Left lung (tissue), 4 donors: ENCODE measurements at regions not wholly inside any gene's neighbourhood (a gene's known extent, or its start where the extent isn't known, plus 50 kb on each side); places are given as distances from the start of the nearest gene placed in this dataset.

Experiments
- ATAC-seq: fragments of 200-7000 bp; cut with Tn5 transposase; one replicate; pipeline ENCODE4 v1.9.1; 2020; ENCODE audit warnings: moderate library complexity
- DNase-seq, 4 donors: peaks; one replicate each; pipeline ENCODE4 v3.0.0-alpha.2; 2013 to 2020
- H3K27ac ChIP-seq, 2 donors: fragments of 200-600 bp; sonication (generic) in 1 of 2; one replicate each; pipeline versions ENCODE4 v1.5.0 to v1.8.0; 2020 to 2021
- H3K27me3 ChIP-seq, 2 donors: fragments of 200-600 bp; sonication (generic) in 1 of 2; one replicate each; pipeline versions ENCODE4 v1.5.0 to v1.8.0; 2020 to 2021
- H3K36me3 ChIP-seq, 2 donors: fragments of 200-600 bp; sonication (generic) in 1 of 2; one replicate each; pipeline versions ENCODE4 v1.5.0 to v1.8.0; 2020 to 2021
- H3K4me1 ChIP-seq, 2 donors: fragments of 200-600 bp; one replicate each; pipeline ENCODE4 v1.8.0; 2021
- H3K4me3 ChIP-seq, 2 donors: fragments of 200-600 bp; sonication (generic) in 1 of 2; one replicate each; pipeline versions ENCODE4 v1.5.0 to v1.8.0; 2020 to 2021; ENCODE audit warnings: mild to moderate bottlenecking in 1 of 2
- H3K9me3 ChIP-seq, 2 donors: fragments of 200-600 bp; sonication (generic) in 1 of 2; one replicate each; pipeline versions ENCODE4 v1.5.0 to v1.8.0; 2020 to 2021
- intact Hi-C, 2 donors: fragments of 100-400 bp; cut with DNase I; formaldehyde crosslinking; loops; one replicate each; pipeline versions ENCODE4 v1.11.2 to v1.14.2; 2022
- TF ChIP-seq, protein P1 (sequence below), 2 donors: fragments of 200-600 bp; sonication (generic) in 1 of 2; IDR thresholded peaks; one replicate each; pipeline versions ENCODE4 v1.5.0 to v1.8.0; 2021; ENCODE audit warnings: antibody characterized with exemption in 2 of 2
- donor health status: DM: no; HTN: yes; CAD: no.
- donor health status: DM: no; HTN: no; CAD: no.

DNA sequence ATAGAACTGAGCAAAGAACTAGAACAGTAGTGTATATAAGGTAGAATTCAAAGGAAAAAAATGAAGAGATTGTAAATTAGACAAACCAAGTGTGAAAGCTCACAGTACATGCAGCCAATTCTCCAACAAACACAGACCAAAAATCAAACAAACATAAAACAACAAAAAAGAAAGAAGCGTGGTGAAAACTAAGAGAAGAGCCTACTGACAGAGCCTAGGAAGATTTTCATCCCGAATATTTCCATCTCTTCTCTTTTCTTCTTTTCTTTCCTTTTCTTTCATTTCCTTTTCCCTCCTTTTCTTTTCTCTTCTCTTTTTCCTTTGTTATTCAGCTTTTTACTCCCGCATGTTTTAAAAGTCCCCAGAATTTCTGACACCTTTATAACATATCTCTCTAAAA is 1103.6 kb downstream of the CDH8 start:
- no peak overlapping the region for H3K4me3 ChIP-seq
- H3K27ac ChIP-seq, result no peak overlapping the region
- H3K4me1 ChIP-seq, result no peaks in the 10 kb centered on the region
- peaks cover 0 to 1% of the 10 kb centered on the region in 2 donors for H3K9me3 ChIP-seq
- H3K27me3 ChIP-seq, result no peaks in the 10 kb centered on the region
- no peak for ATAC-seq
- no peak for DNase-seq
- intact Hi-C loops, result no loop called here
- TF ChIP-seq, protein P1, sequence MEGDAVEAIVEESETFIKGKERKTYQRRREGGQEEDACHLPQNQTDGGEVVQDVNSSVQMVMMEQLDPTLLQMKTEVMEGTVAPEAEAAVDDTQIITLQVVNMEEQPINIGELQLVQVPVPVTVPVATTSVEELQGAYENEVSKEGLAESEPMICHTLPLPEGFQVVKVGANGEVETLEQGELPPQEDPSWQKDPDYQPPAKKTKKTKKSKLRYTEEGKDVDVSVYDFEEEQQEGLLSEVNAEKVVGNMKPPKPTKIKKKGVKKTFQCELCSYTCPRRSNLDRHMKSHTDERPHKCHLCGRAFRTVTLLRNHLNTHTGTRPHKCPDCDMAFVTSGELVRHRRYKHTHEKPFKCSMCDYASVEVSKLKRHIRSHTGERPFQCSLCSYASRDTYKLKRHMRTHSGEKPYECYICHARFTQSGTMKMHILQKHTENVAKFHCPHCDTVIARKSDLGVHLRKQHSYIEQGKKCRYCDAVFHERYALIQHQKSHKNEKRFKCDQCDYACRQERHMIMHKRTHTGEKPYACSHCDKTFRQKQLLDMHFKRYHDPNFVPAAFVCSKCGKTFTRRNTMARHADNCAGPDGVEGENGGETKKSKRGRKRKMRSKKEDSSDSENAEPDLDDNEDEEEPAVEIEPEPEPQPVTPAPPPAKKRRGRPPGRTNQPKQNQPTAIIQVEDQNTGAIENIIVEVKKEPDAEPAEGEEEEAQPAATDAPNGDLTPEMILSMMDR (IDR thresholded peaks at IDR 0.05), result no peak
- no peaks in the 10 kb centered on the region for H3K36me3 ChIP-seq

DNA sequence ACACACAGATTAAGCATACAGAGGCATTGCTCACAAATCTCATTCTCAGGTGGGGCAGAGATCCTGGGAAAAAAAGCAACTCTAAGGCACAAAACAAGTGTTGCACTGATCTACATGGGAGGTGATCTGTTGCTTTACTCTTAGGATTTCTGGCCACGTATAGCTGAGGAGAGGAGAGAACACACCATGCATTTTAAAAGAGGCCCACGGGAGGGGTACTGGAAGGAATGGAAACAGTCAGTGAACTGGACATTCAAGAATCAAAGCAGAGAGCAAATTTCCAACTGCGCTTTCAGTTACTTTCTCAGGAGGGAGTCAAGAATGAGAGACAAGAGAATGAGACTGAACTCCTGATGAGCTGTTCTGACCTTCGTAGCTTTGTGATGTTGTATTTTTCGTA is 1105.9 kb downstream of the CDH8 start:
- intact Hi-C loops, result no loop called here
- TF ChIP-seq, protein P1 (IDR thresholded peaks at IDR 0.05), result no peak
- no peak for DNase-seq
- Histone ChIP-seq H3K27ac (no peak overlapping the region), H3K4me1 (no peaks in the 10 kb centered on the region), H3K36me3 (no peaks in the 10 kb centered on the region), H3K27me3 (no peaks in the 10 kb centered on the region), H3K9me3 (peaks cover 0 to 2% of the 10 kb centered on the region in 2 donors), H3K4me3 (no peak overlapping the region)
- ATAC-seq, result no peak

DNA sequence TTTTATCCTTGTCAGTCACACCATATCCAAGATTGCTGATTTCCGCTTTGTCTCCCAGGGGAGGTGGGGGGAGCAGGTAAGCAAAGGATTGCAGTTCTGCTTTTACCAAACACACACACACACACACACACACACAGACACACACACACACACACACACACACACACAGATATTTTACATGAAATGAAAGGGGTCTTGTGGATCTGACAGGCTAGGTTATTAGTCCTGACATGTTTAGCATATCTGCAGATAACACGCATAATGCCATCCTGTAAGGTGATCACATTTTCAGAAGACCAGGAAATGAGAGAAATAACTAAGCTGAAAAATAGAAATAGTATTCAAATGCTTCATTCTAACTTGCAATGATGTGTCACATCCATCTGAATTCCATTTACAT is 1113.3 kb downstream of the CDH8 start:
- ATAC-seq (no peak), DNase-seq (no peak)
- Histone ChIP-seq H3K36me3 (no peaks in the 10 kb centered on the region), H3K4me1 (no peaks in the 10 kb centered on the region), H3K27ac (no peak overlapping the region), H3K27me3 (no peaks in the 10 kb centered on the region), H3K9me3 (peaks cover 0 to 2% of the 10 kb centered on the region in 2 donors), H3K4me3 (no peak overlapping the region)
- intact Hi-C loops, result no loop called here
- TF ChIP-seq, protein P1 (IDR thresholded peaks at IDR 0.05), result no peak

DNA sequence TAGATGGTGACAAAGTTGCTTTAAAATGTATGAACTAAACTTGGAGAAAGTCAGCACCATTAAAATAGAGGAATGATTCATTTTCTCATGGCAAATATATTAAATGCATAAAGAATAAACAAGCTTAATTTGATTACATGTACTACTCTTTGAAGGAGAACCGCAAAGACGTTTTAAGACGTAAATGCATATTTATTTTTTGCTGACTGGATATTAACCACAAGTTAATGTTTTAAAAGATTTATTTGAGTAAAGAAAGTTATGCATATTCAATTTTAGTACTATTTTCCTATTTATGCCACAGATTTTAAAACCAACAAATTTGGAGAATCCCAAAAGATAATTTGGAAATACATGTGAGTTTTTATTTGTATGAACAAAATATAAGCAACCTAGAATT is 1121.9 kb downstream of the CDH8 start:
- intact Hi-C loops, result no loop called here
- Histone ChIP-seq H3K27ac (no peak overlapping the region), H3K9me3 (no peaks in the 10 kb centered on the region), H3K4me1 (no peaks in the 10 kb centered on the region), H3K27me3 (no peaks in the 10 kb centered on the region), H3K36me3 (no peaks in the 10 kb centered on the region), H3K4me3 (no peak overlapping the region)
- TF ChIP-seq, protein P1 (IDR thresholded peaks at IDR 0.05), result no peak
- ATAC-seq (no peak), DNase-seq (no peak)

DNA sequence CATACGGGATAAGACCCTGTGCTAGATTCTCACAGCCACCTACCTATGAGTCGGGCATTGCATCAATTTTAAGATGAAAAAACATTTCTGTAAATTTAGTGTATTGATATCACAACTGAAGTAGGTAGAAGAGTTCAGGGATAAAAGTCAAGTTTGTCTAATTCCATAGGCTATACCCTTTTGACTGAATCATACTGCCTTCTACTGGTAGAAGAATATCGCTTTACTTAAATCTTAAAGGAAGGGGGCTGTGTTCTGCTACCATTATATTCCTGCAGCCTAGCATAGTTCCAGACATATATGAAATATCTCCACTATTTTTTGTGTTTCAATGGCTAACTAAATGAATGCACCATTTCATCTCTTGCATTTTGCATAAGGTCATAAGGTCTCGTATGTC is 1128.6 kb downstream of the CDH8 start:
- H3K4me3 ChIP-seq, result no peak overlapping the region
- intact Hi-C loops, result no loop called here
- TF ChIP-seq, protein P1 (IDR thresholded peaks at IDR 0.05), result no peak
- H3K36me3 ChIP-seq, result no peaks in the 10 kb centered on the region
- no peaks in the 10 kb centered on the region for H3K4me1 ChIP-seq
- no peak overlapping the region for H3K27ac ChIP-seq
- no peaks in the 10 kb centered on the region for H3K27me3 ChIP-seq
- ATAC-seq (no peak), DNase-seq (no peak)
- H3K9me3 ChIP-seq, result no peaks in the 10 kb centered on the region
